Heart right ventricle (tissue), 16 donors: ENCODE measurements at regions not wholly inside any gene's neighbourhood (a gene's known extent, or its start where the extent isn't known, plus 50 kb on each side); places are given as distances from the start of the nearest gene placed in this dataset.

ENCODE experiments used
- ATAC-seq, 8 donors: fragments of 200-7000 bp; cut with Tn5 transposase; one replicate each; pipeline ENCODE4 v1.9.1; 2020; ENCODE audit warnings: mild to moderate bottlenecking in 8 of 8, moderate library complexity in 8 of 8, moderate number of reproducible peaks in 1 of 8
- DNase-seq, 2 donors: peaks; one replicate each; pipeline ENCODE4 v3.0.0-alpha.2; 2020
- H3K27ac ChIP-seq, 10 donors: fragments of 200-600 bp; sonication (generic) in 2 of 10; one replicate each; pipeline versions ENCODE4 v1.5.0 to v1.8.0; 2020 to 2022; ENCODE audit warnings: mild to moderate bottlenecking in 3 of 10
- H3K27me3 ChIP-seq, 7 donors: fragments of 200-600 bp; one replicate each; pipeline ENCODE4 v1.8.0; 2021 to 2022; ENCODE audit warnings: mild to moderate bottlenecking in 2 of 7
- H3K36me3 ChIP-seq, 9 donors: fragments of 200-600 bp; sonication (generic) in 1 of 9; one replicate each; pipeline versions ENCODE4 v1.5.0 to v1.8.0; 2020 to 2022; ENCODE audit warnings: mild to moderate bottlenecking in 2 of 9
- H3K4me1 ChIP-seq, 9 donors: fragments of 200-600 bp; sonication (generic) in 1 of 9; one replicate each; pipeline versions ENCODE4 v1.5.0 to v1.8.0; 2020 to 2022; ENCODE audit warnings: mild to moderate bottlenecking in 4 of 9
- H3K4me3 ChIP-seq, 10 donors: fragments of 200-600 bp; sonication (generic) in 2 of 10; one replicate each; pipeline versions ENCODE4 v1.5.0 to v1.8.0; 2020 to 2022; ENCODE audit warnings: mild to moderate bottlenecking in 7 of 10, moderate library complexity in 2 of 10
- H3K9me3 ChIP-seq, 11 donors: fragments of 200-600 bp in 10 of 11; sonication (generic) in 2 of 11; one replicate each; pipeline versions ENCODE4 v1.5.0 to v1.8.0; 2013 to 2022; ENCODE audit warnings: mild to moderate bottlenecking in 2 of 11, control low read depth in 1 of 11, moderate library complexity in 1 of 11
- WGBS, 2 donors: extraction: QIAGEN DNeasy Blood & Tissue Kit; methylation state at CpG; one replicate each; pipeline ENCODE4 v1.1.7; 2013; ENCODE audit warnings: inconsistent platforms in 1 of 2; 5-methylcytosine and 5-hydroxymethylcytosine counted together
- intact Hi-C, 10 donors: fragments of 100-400 bp; cut with DNase I; formaldehyde crosslinking; loops; one replicate each; pipeline versions ENCODE4 v1.11.1 to v1.14.2; 2022
- TF ChIP-seq, protein P1 (sequence below), 9 donors: fragments of 200-600 bp; sonication (generic) in 2 of 9; IDR thresholded peaks; one replicate each; pipeline versions ENCODE4 v1.5.0 to v1.8.0; 2021 to 2022; ENCODE audit warnings: antibody characterized with exemption in 9 of 9, mild to moderate bottlenecking in 5 of 9, moderate library complexity in 1 of 9
- donor health status: Arrhythmogenic right ventricular cardiomyopathy.
- donor health status: ischemic (EF 13 %, LVEDD 7.1; RV severe dilation, severe dysfunction).
- donor health status: healthy with polysubstance abuse.
- donor health status: DM: no; HTN: yes; CAD: no.
- donor health status: DM: no; HTN: no; CAD: no.
- donor health status: ischemic (EF 25% LVEDD 6.9; RV normal size, moderate dysfunction).
- donor health status: ischemic (EF 25% LVEDD 5.7; RV mildly dilated, moderate dysfunction).
- donor health status: healthy.
- donor health status: DM: yes; HTN: yes; CAD: no.
- donor health status: Ischemic cardiomyopathy.
- donor health status: ischemic (EF 35%, LVEDD 5.7; RV mildly dilated, moderate dysfunction).
- donor health status: nonischemic (EF 11% LVEDD 7.7; RV severe dilation, severe dysfunction).
- donor health status: DM: yes; HTN: yes; CAD: no.
- donor health status: PGD.
- donor health status: ischemic (EF 29% LVEDD 5.4; RV normal size, mild dysfunction).
- donor health status: nonischemic (EF 23%, LVEDD 6.1; RV moderate dilation, normal function).

DNA sequence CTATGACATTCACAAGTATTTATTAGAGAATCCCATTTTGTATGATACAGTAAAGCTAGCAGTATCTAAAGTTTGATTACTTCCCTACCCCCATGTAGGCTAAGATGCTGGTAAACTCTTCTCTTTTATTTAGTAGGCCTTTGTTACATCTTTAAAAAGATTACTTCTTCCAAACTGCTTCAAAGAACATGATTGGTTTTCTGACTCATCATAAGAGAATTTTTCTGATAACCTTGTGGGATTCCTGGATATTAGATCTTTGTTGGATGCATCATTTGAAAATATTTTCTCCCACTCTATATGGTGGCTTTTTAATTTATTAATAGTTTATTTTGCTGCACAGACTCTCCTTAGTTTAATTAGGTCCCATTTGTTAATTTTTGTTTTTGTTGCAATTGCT is 898.3 kb upstream of the ADGRB3 start:
- intact Hi-C loops, result no loop called here
- ATAC-seq, result no peak
- no peak overlapping the region for H3K4me3 ChIP-seq
- H3K9me3 ChIP-seq, result peaks cover 0 to 43% (median 0%) of the 10 kb centered on the region in 11 donors
- no peaks in the 10 kb centered on the region for H3K4me1 ChIP-seq
- no peaks in the 10 kb centered on the region for H3K36me3 ChIP-seq
- DNase-seq, result no peak
- H3K27me3 ChIP-seq, result no peaks in the 10 kb centered on the region
- TF ChIP-seq, protein P1, sequence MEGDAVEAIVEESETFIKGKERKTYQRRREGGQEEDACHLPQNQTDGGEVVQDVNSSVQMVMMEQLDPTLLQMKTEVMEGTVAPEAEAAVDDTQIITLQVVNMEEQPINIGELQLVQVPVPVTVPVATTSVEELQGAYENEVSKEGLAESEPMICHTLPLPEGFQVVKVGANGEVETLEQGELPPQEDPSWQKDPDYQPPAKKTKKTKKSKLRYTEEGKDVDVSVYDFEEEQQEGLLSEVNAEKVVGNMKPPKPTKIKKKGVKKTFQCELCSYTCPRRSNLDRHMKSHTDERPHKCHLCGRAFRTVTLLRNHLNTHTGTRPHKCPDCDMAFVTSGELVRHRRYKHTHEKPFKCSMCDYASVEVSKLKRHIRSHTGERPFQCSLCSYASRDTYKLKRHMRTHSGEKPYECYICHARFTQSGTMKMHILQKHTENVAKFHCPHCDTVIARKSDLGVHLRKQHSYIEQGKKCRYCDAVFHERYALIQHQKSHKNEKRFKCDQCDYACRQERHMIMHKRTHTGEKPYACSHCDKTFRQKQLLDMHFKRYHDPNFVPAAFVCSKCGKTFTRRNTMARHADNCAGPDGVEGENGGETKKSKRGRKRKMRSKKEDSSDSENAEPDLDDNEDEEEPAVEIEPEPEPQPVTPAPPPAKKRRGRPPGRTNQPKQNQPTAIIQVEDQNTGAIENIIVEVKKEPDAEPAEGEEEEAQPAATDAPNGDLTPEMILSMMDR (IDR thresholded peaks at IDR 0.05), result no peak
- no peak overlapping the region for H3K27ac ChIP-seq

DNA sequence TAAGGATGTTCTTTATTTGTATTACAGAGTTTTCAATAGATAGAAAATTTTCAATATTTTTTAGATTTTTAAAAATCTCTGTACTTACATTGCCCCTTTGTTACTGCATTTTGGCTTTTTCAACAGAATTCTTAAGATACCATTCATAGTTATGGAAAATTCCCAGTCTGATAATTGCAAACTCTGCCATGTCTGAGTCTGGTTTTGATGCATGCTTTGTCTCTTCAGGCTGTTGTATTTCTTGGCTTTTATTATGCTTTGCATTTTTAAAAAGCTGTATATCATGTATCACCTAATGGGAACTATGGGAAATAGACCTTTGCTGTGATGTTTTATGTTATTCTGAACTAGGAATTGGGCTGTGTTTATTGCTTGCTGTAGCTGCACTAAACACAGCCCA is 898.9 kb upstream of the ADGRB3 start:
- DNase-seq (no peak), ATAC-seq (no peak)
- no peak overlapping the region for H3K4me3 ChIP-seq
- H3K27me3 ChIP-seq, result no peaks in the 10 kb centered on the region
- intact Hi-C loops, result no loop called here
- H3K4me1 ChIP-seq, result no peaks in the 10 kb centered on the region
- no peaks in the 10 kb centered on the region for H3K36me3 ChIP-seq
- TF ChIP-seq, protein P1 (IDR thresholded peaks at IDR 0.05), result no peak
- peaks cover 0 to 48% (median 0%) of the 10 kb centered on the region in 11 donors for H3K9me3 ChIP-seq
- no peak overlapping the region for H3K27ac ChIP-seq

DNA sequence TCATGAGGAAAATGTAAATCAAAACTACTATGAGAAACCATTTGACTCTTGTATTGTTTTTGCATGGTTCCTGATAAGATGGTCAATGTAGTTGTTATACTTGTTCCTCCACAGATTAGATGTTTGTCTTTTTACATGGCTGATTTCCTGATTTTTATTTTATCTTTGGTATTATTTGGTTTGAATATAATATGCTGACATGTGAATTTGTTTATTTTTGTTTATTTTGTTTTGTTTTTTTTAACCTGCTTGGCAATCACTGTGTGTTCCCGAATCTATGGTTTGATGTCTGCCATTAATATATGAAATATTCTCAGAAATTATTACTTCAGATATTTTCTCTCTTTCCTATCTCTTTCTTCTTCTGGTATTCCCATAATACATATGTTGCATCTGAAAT is 899.5 kb upstream of the ADGRB3 start:
- TF ChIP-seq, protein P1 (IDR thresholded peaks at IDR 0.05), result no peak
- H3K4me3 ChIP-seq, result no peak overlapping the region
- ATAC-seq (no peak), DNase-seq (no peak)
- 81 to 83% methylated on average over 1 of the region's 1 CpG for WGBS, 2 donors
- H3K4me1 ChIP-seq, result no peaks in the 10 kb centered on the region
- intact Hi-C loops, result no loop called here
- no peaks in the 10 kb centered on the region for H3K36me3 ChIP-seq
- no peaks in the 10 kb centered on the region for H3K27me3 ChIP-seq
- peaks cover 0 to 54% (median 0%) of the 10 kb centered on the region in 11 donors for H3K9me3 ChIP-seq
- H3K27ac ChIP-seq, result no peak overlapping the region

DNA sequence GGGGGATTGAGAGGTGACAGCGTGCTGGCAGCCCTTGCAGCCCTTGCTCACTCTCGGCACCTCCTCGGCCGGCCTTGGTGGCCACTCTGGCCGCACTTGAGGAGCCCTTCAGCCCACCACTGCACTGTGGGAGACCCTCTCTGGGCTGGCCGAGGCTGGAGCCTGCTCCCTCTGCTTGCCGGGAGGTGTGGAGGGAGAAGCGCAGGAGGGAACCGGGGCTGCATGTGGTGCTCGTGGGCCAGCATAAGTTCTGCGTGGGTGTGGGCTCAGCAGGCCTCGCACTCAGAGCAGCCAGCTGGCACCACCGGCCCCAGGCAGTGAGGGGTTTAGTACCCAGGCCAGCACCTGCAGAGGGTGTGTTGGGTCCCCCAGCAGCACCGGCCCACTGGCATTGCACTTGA is 912.2 kb upstream of the ADGRB3 start:
- DNase-seq (peak in 1 of 2 donors; percentile 6), ATAC-seq (no peak)
- H3K9me3 ChIP-seq, result peaks cover 0 to 40% (median 0%) of the 10 kb centered on the region in 11 donors
- H3K4me3 ChIP-seq, result no peak overlapping the region
- no peaks in the 10 kb centered on the region for H3K27me3 ChIP-seq
- H3K36me3 ChIP-seq, result no peaks in the 10 kb centered on the region
- 77 to 91% methylated on average over 14 of the region's 14 CpGs for WGBS, 2 donors
- H3K4me1 ChIP-seq, result no peaks in the 10 kb centered on the region
- H3K27ac ChIP-seq, result no peak overlapping the region
- TF ChIP-seq, protein P1 (IDR thresholded peaks at IDR 0.05), result no peak
- intact Hi-C loops, result no loop called here

DNA sequence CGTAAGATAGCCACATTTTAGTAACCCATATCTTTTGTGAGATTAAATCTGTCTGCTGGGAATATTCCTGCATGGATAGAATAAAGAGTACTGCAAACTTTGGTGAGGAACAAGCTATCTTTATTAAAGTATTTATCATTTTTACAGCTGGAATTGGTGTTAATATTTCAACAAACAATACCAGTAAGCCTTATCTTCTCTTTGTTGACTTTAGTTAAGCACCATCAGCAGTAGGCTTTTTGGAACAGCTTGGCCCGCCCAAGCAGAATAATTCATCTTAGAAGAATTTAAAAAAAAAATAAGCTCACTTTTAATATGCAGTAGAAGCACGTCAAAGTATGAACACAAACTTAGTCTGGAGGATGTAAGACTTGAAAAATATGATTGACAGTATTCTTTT is 917.8 kb upstream of the ADGRB3 start:
- DNase-seq (no peak), ATAC-seq (no peak)
- WGBS, 2 donors, result 37 to 50% methylated on average over 3 of the region's 3 CpGs
- intact Hi-C loops, result no loop called here
- H3K36me3 ChIP-seq, result no peaks in the 10 kb centered on the region
- no peak overlapping the region for H3K4me3 ChIP-seq
- H3K4me1 ChIP-seq, result no peaks in the 10 kb centered on the region
- H3K27ac ChIP-seq, result no peak overlapping the region
- H3K9me3 ChIP-seq, result peaks cover 0 to 9% (median 0%) of the 10 kb centered on the region in 11 donors
- no peaks in the 10 kb centered on the region for H3K27me3 ChIP-seq
- TF ChIP-seq, protein P1 (IDR thresholded peaks at IDR 0.05), result no peak
